ENCODE measurements at regions not wholly inside any gene's neighbourhood (a gene's known extent, or its start where the extent isn't known, plus 50 kb on each side); places are given as distances from the start of the nearest gene placed in this dataset.

DNA sequence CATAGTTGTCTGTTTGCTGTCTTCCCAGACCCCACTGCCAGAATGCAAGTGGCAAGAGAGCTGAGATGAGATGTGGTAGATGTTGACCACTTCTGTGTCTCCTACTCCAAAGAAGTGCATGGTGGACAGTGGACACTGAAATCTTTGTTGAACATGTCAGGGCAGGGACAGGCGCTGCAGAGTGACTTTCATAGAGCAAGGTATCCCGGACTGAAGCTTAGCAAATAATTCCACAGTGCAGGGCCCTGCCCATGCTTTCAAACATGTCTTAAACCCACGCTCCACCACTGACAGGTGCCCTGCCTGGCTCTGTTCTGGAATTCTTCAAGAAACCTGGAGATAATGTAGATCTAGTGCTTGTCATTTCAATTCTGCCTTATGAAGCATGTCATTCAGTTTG is 470.5 kb upstream of the ID2 start (continued):
- TF ChIP-seq, protein P1, sequence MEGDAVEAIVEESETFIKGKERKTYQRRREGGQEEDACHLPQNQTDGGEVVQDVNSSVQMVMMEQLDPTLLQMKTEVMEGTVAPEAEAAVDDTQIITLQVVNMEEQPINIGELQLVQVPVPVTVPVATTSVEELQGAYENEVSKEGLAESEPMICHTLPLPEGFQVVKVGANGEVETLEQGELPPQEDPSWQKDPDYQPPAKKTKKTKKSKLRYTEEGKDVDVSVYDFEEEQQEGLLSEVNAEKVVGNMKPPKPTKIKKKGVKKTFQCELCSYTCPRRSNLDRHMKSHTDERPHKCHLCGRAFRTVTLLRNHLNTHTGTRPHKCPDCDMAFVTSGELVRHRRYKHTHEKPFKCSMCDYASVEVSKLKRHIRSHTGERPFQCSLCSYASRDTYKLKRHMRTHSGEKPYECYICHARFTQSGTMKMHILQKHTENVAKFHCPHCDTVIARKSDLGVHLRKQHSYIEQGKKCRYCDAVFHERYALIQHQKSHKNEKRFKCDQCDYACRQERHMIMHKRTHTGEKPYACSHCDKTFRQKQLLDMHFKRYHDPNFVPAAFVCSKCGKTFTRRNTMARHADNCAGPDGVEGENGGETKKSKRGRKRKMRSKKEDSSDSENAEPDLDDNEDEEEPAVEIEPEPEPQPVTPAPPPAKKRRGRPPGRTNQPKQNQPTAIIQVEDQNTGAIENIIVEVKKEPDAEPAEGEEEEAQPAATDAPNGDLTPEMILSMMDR (IDR thresholded peaks at IDR 0.05 in 2 of 3, conservative IDR thresholded peaks at IDR 0.05 in 1 of 3; ENCODE audit: borderline replicate concordance in 1 of 3, insufficient read depth in 1 of 3, low read depth in 2 of 3, low read length in 2 of 3), result no peak
- TF ChIP-seq POLR2AphosphoS5 (IDR thresholded peaks at IDR 0.05; ENCODE audit: low read depth, low read length) (no peak), CBX3 (IDR thresholded peaks at IDR 0.05; ENCODE audit: low read depth) (no peak)

DNA sequence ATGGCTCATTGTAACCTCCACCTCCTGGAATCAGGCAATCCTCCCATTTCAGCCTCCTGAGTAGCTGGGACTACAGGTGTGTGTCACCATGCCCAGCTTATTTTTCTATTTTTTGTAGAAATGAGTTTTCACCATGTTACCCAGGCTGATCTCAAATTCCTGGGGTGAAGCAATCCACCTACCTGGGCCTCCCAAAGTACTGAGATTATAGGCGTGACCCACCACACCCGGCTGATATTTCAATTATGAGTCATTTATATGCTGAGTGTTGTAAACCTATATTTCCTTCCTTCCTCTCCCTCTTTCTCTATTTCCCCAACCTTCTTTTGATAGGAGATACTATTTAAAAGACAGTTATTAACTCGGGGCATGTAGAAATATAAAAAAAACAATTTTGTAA is 469.6 kb upstream of the ID2 start:
- no peaks in the 10 kb centered on the region for H4K20me1 ChIP-seq (ENCODE audit: insufficient read depth)
- ATAC-seq, result peak; percentile 34; the same call in 1 of the 2 replicates
- no TSS peak for BruUV-seq (replicated peaks)
- TF ChIP-seq JUND (IDR thresholded peaks at IDR 0.05) (peak; percentile 9; the same call in 1 of the 2 replicates), ZNF274 (IDR thresholded peaks at IDR 0.05; ENCODE audit: low read depth, low read length) (no peak), SP1 (IDR thresholded peaks at IDR 0.05; ENCODE audit: low read depth) (0 out of 2 replicates have a peak, but pooled peaks have one; percentile 21), CEBPB (IDR thresholded peaks at IDR 0.05; ENCODE audit: low read depth) (peak; percentile 67)
- TF ChIP-seq, protein P1 (IDR thresholded peaks at IDR 0.05 in 2 of 3, conservative IDR thresholded peaks at IDR 0.05 in 1 of 3; ENCODE audit: borderline replicate concordance in 1 of 3, insufficient read depth in 1 of 3, low read depth in 2 of 3, low read length in 2 of 3), result no peak
- no peak overlapping the region for H3K27ac ChIP-seq (ENCODE audit: low read depth, low read length)
- no peaks in the 10 kb centered on the region for H3K36me3 ChIP-seq (ENCODE audit: control insufficient read depth in 1 of 2, insufficient read depth in 2 of 2, low read length in 2 of 2)
- H3K9ac ChIP-seq (ENCODE audit: low read length), result no peak overlapping the region
- H3K4me3 ChIP-seq (replicated peaks in 1 of 2; ENCODE audit: low read depth in 1 of 2, low read length in 2 of 2), result no peak overlapping the region
- H3K9me3 ChIP-seq (ENCODE audit: control insufficient read depth in 1 of 2, insufficient read depth in 1 of 2, low read depth in 1 of 2, low read length in 2 of 2), result peaks cover 4 to 6% of the 10 kb centered on the region in 2 experiments; a peak in 2 of 4 replicates
- no peaks in the 10 kb centered on the region for H3K9me2 ChIP-seq (ENCODE audit: insufficient read depth)
- H3K4me2 ChIP-seq (ENCODE audit: low read length), result peak overlapping the region; percentile 37
- peaks cover 3 to 8% of the 10 kb centered on the region in 2 experiments; a peak in 2 of 4 replicates for H3K4me1 ChIP-seq (ENCODE audit: control insufficient read depth in 1 of 2, insufficient read depth in 2 of 2, low read length in 2 of 2)
- H3K27me3 ChIP-seq (ENCODE audit: insufficient read depth, low read length), result no peaks in the 10 kb centered on the region
- no peak overlapping the region for H2AFZ ChIP-seq (ENCODE audit: low read depth, low read length, poor library complexity, severe bottlenecking)
- RAD21 ChIA-PET (ENCODE audit: low non-redundant PET in 1 of 2, low total read pairs in 2 of 2, uncharacterized antibody in 2 of 2, unreplicated experiment in 2 of 2), result no interaction called here
- no peak for DNase-seq (ENCODE audit: low read depth, low spot score)
- POLR2A ChIA-PET, result no interaction called here
- intact Hi-C loops (cut with micrococcal nuclease), result no loop called here
- CTCF ChIA-PET, result no interaction called here
- no peaks in the 10 kb centered on the region for H3K79me2 ChIP-seq (ENCODE audit: insufficient read depth, low read length)
